IMR-90 (cell line): ENCODE measurements at regions not wholly inside any gene's neighbourhood (a gene's known extent, or its start where the extent isn't known, plus 50 kb on each side); places are given as distances from the start of the nearest gene placed in this dataset.

Experiments used
- CEBPB ChIP-seq: IDR thresholded peaks from 2 replicates; pipeline ENCODE4 v1.6.1; 2012; ENCODE audit warnings: low read depth, low read length, improper control_type of control experiment
- CTCF ChIP-seq: conservative IDR thresholded peaks from 2 replicates; pipeline ENCODE4 v1.5.1; 2012; ENCODE audit warnings: mild to moderate bottlenecking, low read depth, low read length, improper control_type of control experiment
- MAFK ChIP-seq: IDR thresholded peaks from 2 replicates; pipeline ENCODE4 v1.6.1; 2012; ENCODE audit warnings: low read depth, low read length, improper control_type of control experiment
- MXI1 ChIP-seq: IDR thresholded peaks from 2 replicates; pipeline ENCODE4 v1.6.1; 2012; ENCODE audit warnings: low read depth, mild to moderate bottlenecking, low read length, moderate library complexity, borderline replicate concordance
- POLR2A ChIP-seq: IDR thresholded peaks from 2 replicates; pipeline ENCODE4 v1.6.1; 2012; ENCODE audit warnings: mild to moderate bottlenecking, low read depth, low read length
- RCOR1 ChIP-seq: IDR thresholded peaks from 2 replicates; pipeline ENCODE4 v1.6.1; 2012; ENCODE audit warnings: mild to moderate bottlenecking, low read length, improper control_type of control experiment; ENCODE audit not compliant: insufficient replicate concordance
- TF ChIP-seq, protein P1 (sequence below): fragments of 150-350 bp; IDR thresholded peaks from 2 replicates; pipeline ENCODE4 v1.6.1; 2017; ENCODE audit warnings: mild to moderate bottlenecking, antibody characterized with exemption, low read length, low read depth

DNA sequence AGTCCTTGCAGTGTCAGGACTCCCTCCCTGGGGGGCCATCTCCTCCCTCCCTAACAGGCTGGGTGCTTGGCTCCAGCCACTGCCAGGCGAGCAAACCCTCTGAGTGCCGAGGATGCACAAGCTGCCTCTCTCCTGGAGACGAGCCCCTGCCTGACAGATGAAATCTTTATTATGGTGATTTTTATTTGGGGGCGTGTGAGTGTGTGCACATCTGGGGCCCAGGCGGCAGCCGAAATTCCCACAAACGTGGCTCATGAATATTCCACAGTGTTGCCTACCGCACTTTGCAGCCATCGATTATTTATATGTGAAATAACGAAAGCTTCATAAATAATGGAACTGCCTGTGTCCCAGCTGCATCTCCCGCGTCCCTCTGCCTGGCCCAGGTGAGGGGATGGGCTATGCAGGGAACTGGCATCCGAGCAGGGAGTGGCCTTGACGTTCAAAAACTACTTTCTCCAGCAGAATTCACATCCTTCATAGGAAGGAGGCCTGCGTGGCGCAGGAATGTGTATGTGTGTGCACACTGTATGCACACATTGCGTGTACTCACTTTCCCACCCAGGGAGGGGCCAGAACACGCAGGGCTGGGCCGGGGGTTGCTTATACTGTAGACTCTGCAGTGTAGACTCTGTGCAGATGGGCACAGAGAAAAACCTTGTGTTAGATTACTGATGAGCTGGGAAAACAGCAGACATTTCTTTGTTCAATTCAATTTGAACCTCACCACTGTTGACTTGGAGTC, 73.1 kb downstream of the UBIAD1 start:
- TF ChIP-seq CTCF (no peak), POLR2A (no peak), CEBPB (no peak), RCOR1 (no peak), MXI1 (no peak), MAFK (no peak)
- TF ChIP-seq, protein P1, sequence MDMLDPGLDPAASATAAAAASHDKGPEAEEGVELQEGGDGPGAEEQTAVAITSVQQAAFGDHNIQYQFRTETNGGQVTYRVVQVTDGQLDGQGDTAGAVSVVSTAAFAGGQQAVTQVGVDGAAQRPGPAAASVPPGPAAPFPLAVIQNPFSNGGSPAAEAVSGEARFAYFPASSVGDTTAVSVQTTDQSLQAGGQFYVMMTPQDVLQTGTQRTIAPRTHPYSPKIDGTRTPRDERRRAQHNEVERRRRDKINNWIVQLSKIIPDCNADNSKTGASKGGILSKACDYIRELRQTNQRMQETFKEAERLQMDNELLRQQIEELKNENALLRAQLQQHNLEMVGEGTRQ: no peak
